ENCODE measurements at regions not wholly inside any gene's neighbourhood (a gene's known extent, or its start where the extent isn't known, plus 50 kb on each side); places are given as distances from the start of the nearest gene placed in this dataset.

GRCh38 chr9:78680196-78680595 lies 383.3 kb downstream of the PSAT1 start:
- no peak for TF ChIP-seq CTCF (IDR thresholded peaks at IDR 0.05)

- TF ChIP-seq CTCF (IDR thresholded peaks at IDR 0.05), result no peak
Observed at GRCh38 chr9:78682216-78682615, 385.3 kb downstream of the PSAT1 start.

GRCh38 chr9:78685471-78685870 lies 388.5 kb downstream of the PSAT1 start:
- no peak for TF ChIP-seq CTCF (IDR thresholded peaks at IDR 0.05)

GRCh38 chr9:78688796-78689195 lies 391.9 kb downstream of the PSAT1 start:
- no peak for TF ChIP-seq CTCF (IDR thresholded peaks at IDR 0.05)

GRCh38 chr9:78691542-78691941 lies 394.6 kb downstream of the PSAT1 start:
- no peak for TF ChIP-seq CTCF (IDR thresholded peaks at IDR 0.05)

- no peak for TF ChIP-seq CTCF (IDR thresholded peaks at IDR 0.05)
Observed at GRCh38 chr9:78692871-78693270, 395.9 kb downstream of the PSAT1 start.

GRCh38 chr9:78694974-78695373 lies 398.0 kb downstream of the PSAT1 start:
- no peak for TF ChIP-seq CTCF (IDR thresholded peaks at IDR 0.05)

GRCh38 chr9:78695519-78695918 lies 398.6 kb downstream of the PSAT1 start:
- TF ChIP-seq CTCF (IDR thresholded peaks at IDR 0.05), result no peak

Data from LNCAP (cell line).